ENCODE measurements at regions not wholly inside any gene's neighbourhood (a gene's known extent, or its start where the extent isn't known, plus 50 kb on each side); places are given as distances from the start of the nearest gene placed in this dataset.

DNA sequence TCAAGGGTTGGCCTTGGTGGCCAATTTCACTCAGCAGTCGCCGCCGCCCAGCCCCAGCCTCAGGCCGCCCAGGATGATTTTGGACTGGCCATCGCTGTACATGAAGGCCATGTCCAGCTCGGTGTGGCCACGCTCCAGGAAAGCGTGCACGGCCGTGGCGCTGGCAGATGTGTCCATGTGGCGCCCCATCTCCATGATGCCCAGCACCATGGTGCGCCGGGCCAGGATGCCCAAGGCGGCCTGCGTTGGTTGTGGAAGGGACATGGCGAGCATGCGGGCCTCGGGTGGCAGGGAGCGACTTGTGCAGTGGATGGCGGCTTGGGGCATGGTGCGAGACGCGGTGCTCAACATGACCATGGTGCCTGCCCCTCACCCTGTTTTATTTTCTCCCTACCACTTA, 55.4 kb downstream of the ZCCHC12 start:
- H3K27ac Mint-ChIP-seq = no peak overlapping the region
- ATAC-seq (ENCODE audit: low read depth) = no peak
- H3K27me3 Mint-ChIP-seq = peaks cover 4% of the 10 kb centered on the region
- no peak overlapping the region for H3K4me3 Mint-ChIP-seq
- no peaks in the 10 kb centered on the region for H3K9me3 Mint-ChIP-seq
- H3K4me1 Mint-ChIP-seq = no peaks in the 10 kb centered on the region
- DNase-seq (ENCODE audit: low spot score in 2 of 2) = no peak
- H3K36me3 Mint-ChIP-seq = no peaks in the 10 kb centered on the region

DNA sequence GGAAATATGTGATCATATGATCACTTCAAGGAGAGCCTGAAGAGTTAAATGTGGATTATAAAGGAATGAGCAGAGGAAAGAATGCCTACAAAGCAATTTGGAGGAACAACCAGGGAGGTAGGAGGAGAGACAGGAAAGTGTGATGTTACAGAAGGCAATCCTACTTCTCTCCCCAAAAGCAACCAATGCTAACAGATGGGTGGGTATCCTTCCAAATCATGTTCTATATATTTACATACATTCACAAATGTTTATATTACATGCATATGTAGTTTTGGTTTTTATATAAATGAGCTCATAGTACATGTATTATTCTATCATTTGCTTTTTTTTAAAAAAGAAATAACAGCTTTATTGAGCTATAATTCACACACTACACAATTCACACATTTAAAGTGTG, 56.0 kb downstream of the ZCCHC12 start:
- ATAC-seq (ENCODE audit: low read depth) (no peak), DNase-seq (ENCODE audit: low spot score in 2 of 2) (no peak)

DNA sequence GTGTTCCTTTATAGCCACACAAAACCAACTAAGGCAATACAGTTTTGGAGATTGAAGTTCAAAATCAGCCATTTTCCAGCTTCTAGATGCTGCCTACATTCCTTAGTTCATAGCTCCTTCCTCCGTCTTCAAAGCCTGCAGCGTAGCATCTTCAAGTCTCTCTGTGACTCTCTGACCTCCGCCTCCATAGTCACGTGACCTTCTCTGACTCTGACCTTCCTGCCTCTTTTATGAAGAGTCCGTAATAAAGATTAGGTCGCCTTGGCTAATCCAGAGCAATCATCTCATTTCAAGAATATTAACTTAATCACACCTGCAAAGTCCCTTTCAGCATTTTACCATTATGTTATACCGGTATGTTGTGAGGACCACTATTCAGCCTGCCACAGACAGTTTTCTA, 60.4 kb downstream of the ZCCHC12 start:
- Mint-ChIP-seq H3K27ac (no peak overlapping the region), H3K27me3 (peaks cover 13% of the 10 kb centered on the region), H3K36me3 (no peaks in the 10 kb centered on the region), H3K4me3 (no peak overlapping the region), H3K4me1 (no peaks in the 10 kb centered on the region), H3K9me3 (no peaks in the 10 kb centered on the region)
- DNase-seq (ENCODE audit: low spot score in 2 of 2) (no peak), ATAC-seq (ENCODE audit: low read depth) (no peak)

More for the DNA sequence above, 56.0 kb downstream of the ZCCHC12 start:
- H3K36me3 Mint-ChIP-seq = no peaks in the 10 kb centered on the region
- no peaks in the 10 kb centered on the region for H3K4me1 Mint-ChIP-seq
- H3K27ac Mint-ChIP-seq = no peak overlapping the region
- no peak overlapping the region for H3K4me3 Mint-ChIP-seq
- no peaks in the 10 kb centered on the region for H3K9me3 Mint-ChIP-seq
- H3K27me3 Mint-ChIP-seq = peaks cover 5% of the 10 kb centered on the region

DNA sequence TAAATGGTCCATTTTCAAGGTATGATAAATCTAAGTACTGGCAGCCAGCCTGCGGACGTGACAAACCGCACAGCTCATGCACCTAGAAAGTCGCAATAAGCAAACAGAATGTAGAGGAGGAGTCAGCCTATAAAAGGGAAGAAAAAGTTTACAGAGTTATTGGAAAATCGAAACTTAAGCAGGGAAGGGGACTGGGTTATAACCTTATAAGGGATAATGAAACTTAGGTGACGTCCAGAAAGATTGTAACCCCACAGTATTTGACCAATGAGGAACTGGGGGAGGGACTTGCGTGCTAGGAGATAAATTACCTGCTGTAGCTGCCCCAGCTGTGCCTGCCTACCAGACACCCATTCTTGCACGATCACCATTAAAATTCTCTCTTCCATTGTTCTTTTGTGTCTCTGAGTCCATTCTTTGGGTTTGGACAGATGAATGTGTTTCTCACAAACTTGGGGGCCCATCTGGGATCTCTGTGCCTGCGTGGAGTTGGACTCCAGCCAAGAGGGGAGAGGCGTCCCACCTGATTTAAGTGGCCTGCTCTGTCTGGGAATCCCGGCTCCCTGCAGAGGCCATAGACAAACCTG, 61.0 kb downstream of the ZCCHC12 start:
- no peaks in the 10 kb centered on the region for H3K4me1 Mint-ChIP-seq
- no peaks in the 10 kb centered on the region for H3K36me3 Mint-ChIP-seq
- ATAC-seq (ENCODE audit: low read depth) = no peak
- no peak overlapping the region for H3K27ac Mint-ChIP-seq
- H3K9me3 Mint-ChIP-seq = no peaks in the 10 kb centered on the region
- peaks cover 14% of the 10 kb centered on the region for H3K27me3 Mint-ChIP-seq
- no peak overlapping the region for H3K4me3 Mint-ChIP-seq
- DNase-seq (ENCODE audit: low spot score in 2 of 2) = no peak

DNA sequence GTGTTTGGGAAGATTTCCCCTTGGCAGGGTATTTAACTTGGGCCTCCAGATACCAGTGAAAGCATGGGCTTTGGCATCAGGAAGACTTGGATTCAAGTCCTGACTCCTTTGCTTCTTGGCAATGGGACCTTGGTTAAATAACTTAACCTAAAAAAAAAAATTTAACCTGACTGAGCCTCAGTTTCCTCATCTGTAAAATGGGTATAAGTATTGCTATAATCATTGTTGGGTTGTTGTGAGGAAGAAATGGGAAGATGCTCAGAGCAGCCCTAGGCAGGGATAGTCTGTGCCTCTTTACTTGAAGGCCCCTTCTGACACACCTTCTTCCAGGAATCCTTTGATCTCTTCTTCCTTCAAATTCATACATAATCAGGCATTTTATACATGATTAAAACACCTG, 70.3 kb downstream of the ZCCHC12 start:
- Mint-ChIP-seq H3K36me3 (no peaks in the 10 kb centered on the region), H3K4me1 (no peaks in the 10 kb centered on the region), H3K9me3 (no peaks in the 10 kb centered on the region), H3K4me3 (no peak overlapping the region), H3K27ac (no peak overlapping the region), H3K27me3 (peaks cover 4% of the 10 kb centered on the region)
- no peak for DNase-seq (ENCODE audit: low spot score in 2 of 2)
- no peak for ATAC-seq (ENCODE audit: low read depth)

DNA sequence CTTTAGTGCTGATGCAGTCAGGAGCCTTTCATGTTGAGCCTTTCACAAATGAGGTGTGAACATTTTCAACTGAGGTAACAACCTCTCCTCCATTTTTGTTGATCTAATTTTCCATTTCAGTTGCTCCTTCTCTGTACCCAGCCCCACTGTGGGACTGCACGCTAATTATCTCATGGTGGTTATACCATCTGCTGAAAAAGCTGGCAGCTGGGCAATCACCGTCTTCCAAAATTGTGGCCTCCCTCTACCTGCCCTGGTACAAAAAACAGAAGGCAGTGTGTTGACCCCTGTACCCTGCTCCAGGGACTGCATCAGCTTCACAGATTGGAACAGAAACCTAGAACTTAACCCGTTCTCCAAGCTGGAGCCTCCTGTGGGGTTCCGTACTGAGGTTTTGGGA, 72.4 kb upstream of the LONRF3 start:
- no peak overlapping the region for H3K4me3 Mint-ChIP-seq
- no peaks in the 10 kb centered on the region for H3K36me3 Mint-ChIP-seq
- peaks cover 26% of the 10 kb centered on the region for H3K4me1 Mint-ChIP-seq
- ATAC-seq (ENCODE audit: low read depth) = no peak
- H3K27me3 Mint-ChIP-seq = no peaks in the 10 kb centered on the region
- no peak for DNase-seq (ENCODE audit: low spot score in 2 of 2)
- H3K9me3 Mint-ChIP-seq = no peaks in the 10 kb centered on the region
- H3K27ac Mint-ChIP-seq = no peak overlapping the region

DNA sequence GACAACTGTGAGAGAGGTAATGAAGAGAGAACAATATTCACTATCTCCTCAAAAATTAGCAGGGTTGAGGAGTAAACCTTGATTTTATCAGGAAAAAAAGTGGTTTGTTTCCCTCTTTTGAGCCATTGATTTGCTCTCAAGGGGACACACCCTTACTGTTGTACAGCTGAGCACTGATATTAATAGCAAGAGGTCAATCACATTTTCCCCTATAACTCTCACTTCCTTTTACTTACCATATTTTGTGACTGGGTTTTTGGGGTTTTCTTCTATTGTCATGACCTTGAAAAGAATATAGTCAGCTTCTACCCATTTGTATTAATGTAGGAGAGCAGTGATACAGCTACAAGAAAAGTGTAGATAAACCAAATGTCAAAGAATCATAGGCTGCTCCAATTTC, 70.2 kb upstream of the LONRF3 start:
- H3K27me3 Mint-ChIP-seq = no peaks in the 10 kb centered on the region
- peak; percentile 96 for ATAC-seq (ENCODE audit: low read depth)
- H3K4me3 Mint-ChIP-seq = peak overlapping the region; percentile 17
- no peaks in the 10 kb centered on the region for H3K36me3 Mint-ChIP-seq
- peak overlapping the region; percentile 48 for H3K27ac Mint-ChIP-seq
- peak in 1 of 2 donors; percentile 0 for DNase-seq (ENCODE audit: low spot score in 2 of 2)
- H3K9me3 Mint-ChIP-seq = no peaks in the 10 kb centered on the region
- H3K4me1 Mint-ChIP-seq = peaks cover 26% of the 10 kb centered on the region

DNA sequence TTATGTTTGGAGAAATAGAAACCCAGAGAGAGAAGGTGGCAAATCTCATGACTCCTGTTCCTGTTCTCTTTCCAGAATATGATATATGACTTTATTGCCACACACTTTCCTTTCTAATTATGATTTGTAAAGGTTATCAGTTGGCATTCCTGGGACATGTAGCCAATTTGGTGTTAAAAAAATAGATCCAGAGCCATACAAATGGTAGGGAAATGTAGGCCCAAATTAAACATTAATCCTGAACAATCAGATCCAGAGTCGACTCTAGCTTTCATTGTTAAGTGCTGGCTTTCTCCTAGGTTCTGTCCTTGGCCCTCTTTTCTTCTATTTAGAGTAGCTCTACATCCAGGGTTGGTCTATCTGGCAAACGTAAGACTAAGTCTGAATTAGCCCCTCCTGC, 69.8 kb upstream of the LONRF3 start:
- DNase-seq (ENCODE audit: low spot score in 2 of 2) = no peak
- H3K27ac Mint-ChIP-seq = peak overlapping the region; percentile 48
- H3K36me3 Mint-ChIP-seq = no peaks in the 10 kb centered on the region
- H3K4me1 Mint-ChIP-seq = peaks cover 26% of the 10 kb centered on the region
- H3K9me3 Mint-ChIP-seq = no peaks in the 10 kb centered on the region
- no peak for ATAC-seq (ENCODE audit: low read depth)
- H3K27me3 Mint-ChIP-seq = no peaks in the 10 kb centered on the region
- H3K4me3 Mint-ChIP-seq = no peak overlapping the region
